ENCODE measurements at regions not wholly inside any gene's neighbourhood (a gene's known extent, or its start where the extent isn't known, plus 50 kb on each side); places are given as distances from the start of the nearest gene placed in this dataset.

DNA sequence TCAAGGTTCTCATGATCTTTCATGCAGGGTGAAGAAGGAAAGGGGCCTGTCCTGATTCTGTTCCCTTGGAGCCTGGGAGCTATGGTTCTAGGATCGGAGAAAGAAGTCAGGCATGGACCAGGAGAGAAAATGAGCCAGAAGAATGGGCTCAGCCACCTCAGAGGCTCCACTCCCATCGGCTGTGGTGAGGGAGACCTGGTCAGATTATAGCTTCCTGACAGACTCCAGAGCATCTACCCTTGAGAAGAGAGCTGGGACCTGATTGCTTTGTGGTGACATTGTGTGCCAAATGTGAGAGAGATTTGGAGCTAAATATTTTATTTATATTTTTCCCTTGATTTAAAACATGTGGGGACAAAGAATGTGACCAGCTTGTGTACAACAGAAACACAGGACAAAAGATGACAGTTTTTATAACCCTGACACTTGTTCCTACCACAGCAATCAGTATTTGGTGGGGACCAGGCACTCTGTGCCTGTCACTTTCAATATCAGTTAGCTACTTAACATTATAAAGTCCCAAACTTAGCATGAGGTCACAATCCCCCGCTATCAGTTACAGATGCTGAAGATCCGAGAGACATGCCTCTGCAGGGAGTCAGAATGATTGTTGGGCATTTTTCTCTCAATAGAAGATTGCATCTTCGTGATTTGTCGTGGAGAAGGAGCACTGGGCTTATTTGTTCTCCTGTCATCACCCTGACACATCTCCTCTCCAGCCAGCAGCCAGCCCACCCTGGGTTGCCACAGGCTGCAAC is 228.3 kb upstream of the ADAMTS16 start:
- Histone ChIP-seq H3K27ac (no peak overlapping the region), H3K36me3 (no peaks in the 10 kb centered on the region), H3K4me1 (no peaks in the 10 kb centered on the region), H3K4me3 (no peak overlapping the region), H3K27me3 (no peaks in the 10 kb centered on the region), H3K9me3 (no peaks in the 10 kb centered on the region)
- 64 to 77% (median 69%) methylated on average over 6 of the region's 6 CpGs for WGBS, 5 donors
- TF ChIP-seq, protein P1, sequence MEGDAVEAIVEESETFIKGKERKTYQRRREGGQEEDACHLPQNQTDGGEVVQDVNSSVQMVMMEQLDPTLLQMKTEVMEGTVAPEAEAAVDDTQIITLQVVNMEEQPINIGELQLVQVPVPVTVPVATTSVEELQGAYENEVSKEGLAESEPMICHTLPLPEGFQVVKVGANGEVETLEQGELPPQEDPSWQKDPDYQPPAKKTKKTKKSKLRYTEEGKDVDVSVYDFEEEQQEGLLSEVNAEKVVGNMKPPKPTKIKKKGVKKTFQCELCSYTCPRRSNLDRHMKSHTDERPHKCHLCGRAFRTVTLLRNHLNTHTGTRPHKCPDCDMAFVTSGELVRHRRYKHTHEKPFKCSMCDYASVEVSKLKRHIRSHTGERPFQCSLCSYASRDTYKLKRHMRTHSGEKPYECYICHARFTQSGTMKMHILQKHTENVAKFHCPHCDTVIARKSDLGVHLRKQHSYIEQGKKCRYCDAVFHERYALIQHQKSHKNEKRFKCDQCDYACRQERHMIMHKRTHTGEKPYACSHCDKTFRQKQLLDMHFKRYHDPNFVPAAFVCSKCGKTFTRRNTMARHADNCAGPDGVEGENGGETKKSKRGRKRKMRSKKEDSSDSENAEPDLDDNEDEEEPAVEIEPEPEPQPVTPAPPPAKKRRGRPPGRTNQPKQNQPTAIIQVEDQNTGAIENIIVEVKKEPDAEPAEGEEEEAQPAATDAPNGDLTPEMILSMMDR (IDR thresholded peaks at IDR 0.05) = no peak
- no peak for TF ChIP-seq POLR2AphosphoS5 (IDR thresholded peaks at IDR 0.05)
- no peak for TF ChIP-seq POLR2A (IDR thresholded peaks at IDR 0.05)
- TF ChIP-seq EP300 (IDR thresholded peaks at IDR 0.05) = no peak
- no peak for DNase-seq
- intact Hi-C loops (cut with DNase I; ENCODE audit: low total_unique reads) = no loop called here

DNA sequence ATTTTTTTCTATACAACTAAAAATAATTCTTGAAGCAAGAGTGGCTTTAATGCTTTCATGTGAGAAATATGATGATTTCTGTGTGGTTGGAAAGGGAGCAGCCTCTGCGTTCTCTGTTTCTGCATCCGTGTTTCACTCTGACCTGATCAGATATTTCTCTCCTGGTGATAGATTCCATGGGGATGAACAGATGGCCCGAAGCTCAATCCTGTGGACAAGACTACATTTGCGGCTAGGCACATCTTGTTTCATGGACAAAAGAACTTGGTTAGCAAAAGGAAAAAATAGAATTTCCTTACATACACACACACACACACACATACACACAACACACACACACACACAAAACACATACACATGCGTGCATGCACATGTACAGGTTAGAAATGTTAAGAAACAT is 218.2 kb upstream of the ADAMTS16 start:
- no peaks in the 10 kb centered on the region for H3K27me3 ChIP-seq
- TF ChIP-seq POLR2A (IDR thresholded peaks at IDR 0.05) (no peak), EP300 (IDR thresholded peaks at IDR 0.05) (no peak), POLR2AphosphoS5 (IDR thresholded peaks at IDR 0.05) (no peak)
- TF ChIP-seq, protein P1 (IDR thresholded peaks at IDR 0.05) = no peak
- no peaks in the 10 kb centered on the region for H3K9me3 ChIP-seq
- H3K36me3 ChIP-seq = no peaks in the 10 kb centered on the region
- no peaks in the 10 kb centered on the region for H3K4me1 ChIP-seq
- no peak for DNase-seq
- intact Hi-C loops (cut with DNase I; ENCODE audit: low total_unique reads) = no loop called here
- no peak overlapping the region for H3K27ac ChIP-seq
- WGBS, 5 donors = 69 to 82% (median 76%) methylated on average over 5 of the region's 5 CpGs
- no peak overlapping the region for H3K4me3 ChIP-seq

DNA sequence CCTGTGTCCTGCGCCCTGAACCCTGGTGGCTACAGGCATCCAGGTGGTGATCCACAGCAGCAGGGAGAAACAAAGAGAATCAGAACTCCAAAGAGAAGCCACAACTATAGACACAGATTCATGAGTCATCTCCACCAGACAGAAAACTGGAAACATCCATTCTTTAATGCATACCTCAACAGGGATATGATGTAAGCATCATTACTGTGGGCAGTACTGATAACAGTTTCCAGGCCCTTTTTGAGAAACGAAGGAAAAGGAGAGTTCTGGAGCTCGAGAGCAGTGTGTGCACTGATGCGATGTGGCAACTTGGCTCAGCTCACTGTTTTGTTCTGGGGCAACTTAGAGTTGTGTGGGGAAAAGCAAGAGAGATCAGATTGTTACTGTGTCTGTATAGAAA is 215.6 kb upstream of the ADAMTS16 start:
- intact Hi-C loops (cut with DNase I; ENCODE audit: low total_unique reads) = no loop called here
- Histone ChIP-seq H3K4me3 (no peak overlapping the region), H3K27ac (no peak overlapping the region), H3K36me3 (no peaks in the 10 kb centered on the region), H3K9me3 (no peaks in the 10 kb centered on the region), H3K27me3 (no peaks in the 10 kb centered on the region), H3K4me1 (no peaks in the 10 kb centered on the region)
- WGBS, 5 donors = 67 to 82% (median 80%) methylated on average over 4 of the region's 4 CpGs
- TF ChIP-seq EP300 (IDR thresholded peaks at IDR 0.05) = no peak
- TF ChIP-seq POLR2AphosphoS5 (IDR thresholded peaks at IDR 0.05) = no peak
- no peak for TF ChIP-seq POLR2A (IDR thresholded peaks at IDR 0.05)
- no peak for DNase-seq

DNA sequence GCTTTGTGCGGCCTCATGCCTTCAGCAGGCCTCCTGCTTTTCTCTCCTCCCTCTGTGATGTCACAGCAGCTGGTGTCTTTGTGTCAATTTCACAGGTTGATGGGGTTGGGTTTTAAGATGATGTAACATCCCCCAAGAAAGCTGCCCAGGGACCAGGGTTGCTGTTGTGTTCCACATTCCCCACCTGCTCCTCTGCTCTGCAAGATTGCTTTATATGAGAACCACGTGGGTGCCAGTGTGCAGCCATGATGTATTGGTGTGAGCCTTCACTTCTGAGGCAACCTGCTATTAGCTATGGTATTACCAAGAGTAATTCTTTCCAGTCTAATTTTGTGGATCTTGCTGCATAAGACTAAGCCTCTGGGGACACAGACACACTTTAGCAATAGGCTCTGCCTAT is 213.0 kb upstream of the ADAMTS16 start:
- intact Hi-C loops (cut with DNase I; ENCODE audit: low total_unique reads) = no loop called here
- Histone ChIP-seq H3K4me3 (no peak overlapping the region), H3K4me1 (no peaks in the 10 kb centered on the region), H3K36me3 (no peaks in the 10 kb centered on the region), H3K27me3 (no peaks in the 10 kb centered on the region), H3K27ac (no peak overlapping the region), H3K9me3 (no peaks in the 10 kb centered on the region)
- no peak for DNase-seq
- TF ChIP-seq POLR2AphosphoS5 (IDR thresholded peaks at IDR 0.05) (no peak), EP300 (IDR thresholded peaks at IDR 0.05) (no peak), POLR2A (IDR thresholded peaks at IDR 0.05) (no peak)
- TF ChIP-seq, protein P1 (IDR thresholded peaks at IDR 0.05) = no peak
- WGBS, 5 donors = 56 to 88% (median 73%) methylated on average over 2 of the region's 2 CpGs

DNA sequence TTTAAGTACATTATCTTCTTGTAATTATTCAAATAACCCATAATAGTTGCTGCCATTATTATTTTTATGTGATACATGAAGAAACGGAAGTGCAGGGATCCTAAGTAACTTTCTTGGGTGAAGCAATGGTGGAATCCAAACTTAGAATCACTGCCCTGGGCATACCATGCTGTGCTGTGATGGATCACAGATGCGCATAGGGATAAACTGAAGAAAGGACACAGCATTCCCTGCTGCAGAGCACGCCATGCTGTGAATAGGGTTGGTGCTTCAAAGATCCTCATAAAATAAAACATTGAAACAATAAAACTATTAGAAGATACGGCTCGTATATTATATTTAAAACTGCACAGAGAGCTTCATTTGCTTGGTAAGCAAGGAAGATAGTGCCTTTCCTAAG is 211.7 kb upstream of the ADAMTS16 start:
- no peak for DNase-seq
- Histone ChIP-seq H3K4me1 (no peaks in the 10 kb centered on the region), H3K36me3 (no peaks in the 10 kb centered on the region), H3K27me3 (no peaks in the 10 kb centered on the region), H3K4me3 (no peak overlapping the region), H3K27ac (no peak overlapping the region), H3K9me3 (peaks cover 0 to 8% (median 3%) of the 10 kb centered on the region in 4 donors)
- intact Hi-C loops (cut with DNase I; ENCODE audit: low total_unique reads) = no loop called here
- whole genome bisulfite sequencing, 5 donors = 81 to 87% (median 84%) methylated on average over 5 of the region's 5 CpGs
- TF ChIP-seq POLR2A (IDR thresholded peaks at IDR 0.05) (no peak), POLR2AphosphoS5 (IDR thresholded peaks at IDR 0.05) (no peak), EP300 (IDR thresholded peaks at IDR 0.05) (no peak)
- TF ChIP-seq, protein P1 (IDR thresholded peaks at IDR 0.05) = no peak
